Ovary (tissue), 7 donors: ENCODE measurements at regions not wholly inside any gene's neighbourhood (a gene's known extent, or its start where the extent isn't known, plus 50 kb on each side); places are given as distances from the start of the nearest gene placed in this dataset.

ENCODE experiments used
- DNase-seq, 5 donors: peaks; one replicate each; pipeline ENCODE4 v3.0.0-alpha.2; 2019 to 2020
- H3K27ac ChIP-seq, 2 donors: fragments of 200-600 bp; one replicate each; pipeline versions ENCODE4 v1.5.1 to v1.8.0; 2019 to 2022
- H3K27me3 ChIP-seq: fragments of 200-600 bp; one replicate; pipeline ENCODE4 v1.8.0; 2022
- H3K36me3 ChIP-seq: fragments of 200-600 bp; sonication (generic); one replicate; pipeline ENCODE4 v1.5.1; 2019
- H3K4me1 ChIP-seq: one replicate; pipeline ENCODE4 v1.8.1; 2013; ENCODE audit warnings: mild to moderate bottlenecking, moderate library complexity; ENCODE audit not compliant: insufficient read depth
- H3K4me3 ChIP-seq: fragments of 200-600 bp; sonication (generic); one replicate; pipeline ENCODE4 v1.5.1; 2017
- H3K9me3 ChIP-seq, 2 donors: fragments of 200-600 bp in 1 of 2; sonication (generic) in 1 of 2; one replicate each; pipeline versions ENCODE4 v1.5.1 to v1.8.1; 2013 to 2019; ENCODE audit warnings: mild to moderate bottlenecking in 1 of 2, moderate library complexity in 1 of 2
- EP300 ChIP-seq: sonication (generic); formaldehyde crosslinking; IDR thresholded peaks from one replicate; pipeline ENCODE4 v1.6.1; 2017; ENCODE audit warnings: antibody characterized with exemption
- POLR2A ChIP-seq: fragments of 450-650 bp; IDR thresholded peaks from one replicate; pipeline ENCODE4 v1.6.1; 2017; ENCODE audit warnings: antibody characterized with exemption, mild to moderate bottlenecking, moderate library complexity
- WGBS, 3 donors: extraction: QIAGEN DNeasy Blood & Tissue Kit in 1 of 3; methylation state at CpG; one replicate each; pipeline versions ENCODE4 v1.1.5 to v1.1.7; 2013 to 2017; 5-methylcytosine and 5-hydroxymethylcytosine counted together
- intact Hi-C, 4 donors: fragments of 100-400 bp; cut with DNase I; formaldehyde crosslinking; loops; one replicate each; pipeline versions ENCODE4 v1.11.0 to v1.15.1; 2022 to 2023
- TF ChIP-seq, protein P1 (sequence below), 3 donors: fragments of 450-650 bp in 2 of 3; fragments of 200-600 bp in 1 of 3; IDR thresholded peaks; one replicate each; pipeline versions ENCODE4 v1.5.1 to v1.8.0; 2016 to 2022; ENCODE audit warnings: antibody characterized with exemption in 3 of 3, mild to moderate bottlenecking in 1 of 3
- donor health status: DM: no; HTN: no; CAD: no; lungs with moderate emphysema.
- donor health status: DM: no; HTN: no; CAD: no.
- donor health status: Bipolar disorder and iron deficiency.
- donor health status: DM: no; HTN: no; CAD: no.
- donor health status: DM: yes; HTN: yes; CAD: no.

DNA sequence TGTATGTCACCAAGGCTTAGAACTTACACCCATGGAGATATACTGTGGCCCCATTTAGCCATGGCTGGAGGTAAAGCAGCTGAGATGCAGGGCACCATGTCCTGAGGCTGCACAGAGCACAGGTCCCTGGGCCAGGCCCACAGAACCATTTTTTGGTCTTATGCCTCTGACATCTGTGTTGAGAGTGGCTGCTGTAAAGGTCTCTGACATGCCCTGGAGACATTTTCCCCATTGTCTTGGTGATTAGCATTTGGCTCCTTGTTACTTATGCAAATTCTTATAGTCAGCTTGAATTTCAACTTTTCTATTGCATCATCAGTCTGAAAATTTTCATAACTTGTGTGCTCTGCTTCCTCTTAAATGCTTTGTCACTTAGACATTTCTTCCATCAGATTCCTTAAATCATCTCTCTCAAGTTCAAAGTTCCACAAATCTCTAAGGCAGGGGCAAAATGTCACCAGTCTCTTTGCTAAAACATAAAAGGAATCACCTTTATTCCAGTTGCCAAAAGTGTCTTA, 701.3 kb downstream of the EPHA3 start:
- DNase-seq, result no peak
- H3K4me3 ChIP-seq, result no peak overlapping the region
- no peak for TF ChIP-seq EP300
- no peak for TF ChIP-seq POLR2A
- H3K27ac ChIP-seq, result no peak overlapping the region
- intact Hi-C loops, result no loop called here
- no peaks in the 10 kb centered on the region for H3K9me3 ChIP-seq
- H3K36me3 ChIP-seq, result no peaks in the 10 kb centered on the region
- H3K4me1 ChIP-seq, result no peaks in the 10 kb centered on the region
- no peaks in the 10 kb centered on the region for H3K27me3 ChIP-seq

DNA sequence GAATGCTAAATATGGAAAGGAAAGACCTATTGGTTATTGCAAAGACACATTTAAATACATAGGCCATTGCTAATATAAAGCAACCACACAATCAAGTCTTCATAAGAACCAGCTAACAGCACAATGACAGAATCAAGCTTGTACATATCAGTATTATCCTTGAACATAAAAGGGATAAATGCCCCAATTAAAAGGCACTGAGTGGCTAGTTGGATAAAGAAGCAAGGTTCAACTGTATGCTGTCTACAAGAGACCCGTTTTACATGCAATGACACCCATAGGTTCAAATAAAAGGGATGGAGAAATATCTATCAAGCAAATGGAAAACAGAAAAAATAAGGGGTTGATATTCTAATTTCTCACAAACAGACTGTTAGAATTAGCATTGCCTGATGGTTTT, 706.1 kb downstream of the EPHA3 start:
- no peak for DNase-seq
- H3K9me3 ChIP-seq, result no peaks in the 10 kb centered on the region
- no peaks in the 10 kb centered on the region for H3K27me3 ChIP-seq
- TF ChIP-seq, protein P1, sequence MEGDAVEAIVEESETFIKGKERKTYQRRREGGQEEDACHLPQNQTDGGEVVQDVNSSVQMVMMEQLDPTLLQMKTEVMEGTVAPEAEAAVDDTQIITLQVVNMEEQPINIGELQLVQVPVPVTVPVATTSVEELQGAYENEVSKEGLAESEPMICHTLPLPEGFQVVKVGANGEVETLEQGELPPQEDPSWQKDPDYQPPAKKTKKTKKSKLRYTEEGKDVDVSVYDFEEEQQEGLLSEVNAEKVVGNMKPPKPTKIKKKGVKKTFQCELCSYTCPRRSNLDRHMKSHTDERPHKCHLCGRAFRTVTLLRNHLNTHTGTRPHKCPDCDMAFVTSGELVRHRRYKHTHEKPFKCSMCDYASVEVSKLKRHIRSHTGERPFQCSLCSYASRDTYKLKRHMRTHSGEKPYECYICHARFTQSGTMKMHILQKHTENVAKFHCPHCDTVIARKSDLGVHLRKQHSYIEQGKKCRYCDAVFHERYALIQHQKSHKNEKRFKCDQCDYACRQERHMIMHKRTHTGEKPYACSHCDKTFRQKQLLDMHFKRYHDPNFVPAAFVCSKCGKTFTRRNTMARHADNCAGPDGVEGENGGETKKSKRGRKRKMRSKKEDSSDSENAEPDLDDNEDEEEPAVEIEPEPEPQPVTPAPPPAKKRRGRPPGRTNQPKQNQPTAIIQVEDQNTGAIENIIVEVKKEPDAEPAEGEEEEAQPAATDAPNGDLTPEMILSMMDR (IDR thresholded peaks at IDR 0.05), result no peak
- TF ChIP-seq EP300 (no peak), POLR2A (no peak)
- intact Hi-C loops, result no loop called here
- no peak overlapping the region for H3K4me3 ChIP-seq
- WGBS, 3 donors, result 81 to 93% (median 84%) methylated on average over 1 of the region's 1 CpG
- no peaks in the 10 kb centered on the region for H3K4me1 ChIP-seq
- no peaks in the 10 kb centered on the region for H3K36me3 ChIP-seq
- H3K27ac ChIP-seq, result no peak overlapping the region

DNA sequence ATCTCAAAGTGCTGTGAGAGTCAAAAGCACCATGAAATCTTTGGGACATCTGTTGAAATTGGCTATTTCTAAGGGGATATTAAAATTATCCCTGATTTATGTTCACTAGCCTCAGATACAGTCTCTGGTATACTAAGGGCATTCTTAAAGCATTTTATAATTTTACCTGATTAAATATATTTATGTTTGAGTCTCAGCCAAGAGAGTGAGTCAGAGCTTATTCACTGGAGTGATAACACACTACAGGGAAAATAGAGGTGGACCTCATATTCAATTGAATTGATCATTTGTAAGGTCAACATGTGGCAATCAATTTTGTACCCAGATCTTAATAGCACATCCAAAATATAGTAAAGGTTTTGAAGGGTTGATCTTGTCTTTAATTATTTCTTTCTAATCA, 733.6 kb downstream of the EPHA3 start:
- no peak for DNase-seq
- TF ChIP-seq, protein P1 (IDR thresholded peaks at IDR 0.05), result no peak
- no peak for TF ChIP-seq EP300
- TF ChIP-seq POLR2A, result no peak
- Histone ChIP-seq H3K27me3 (no peaks in the 10 kb centered on the region), H3K4me1 (no peaks in the 10 kb centered on the region), H3K4me3 (no peak overlapping the region), H3K36me3 (no peaks in the 10 kb centered on the region), H3K9me3 (no peaks in the 10 kb centered on the region), H3K27ac (no peak overlapping the region)
- intact Hi-C loops, result no loop called here

DNA sequence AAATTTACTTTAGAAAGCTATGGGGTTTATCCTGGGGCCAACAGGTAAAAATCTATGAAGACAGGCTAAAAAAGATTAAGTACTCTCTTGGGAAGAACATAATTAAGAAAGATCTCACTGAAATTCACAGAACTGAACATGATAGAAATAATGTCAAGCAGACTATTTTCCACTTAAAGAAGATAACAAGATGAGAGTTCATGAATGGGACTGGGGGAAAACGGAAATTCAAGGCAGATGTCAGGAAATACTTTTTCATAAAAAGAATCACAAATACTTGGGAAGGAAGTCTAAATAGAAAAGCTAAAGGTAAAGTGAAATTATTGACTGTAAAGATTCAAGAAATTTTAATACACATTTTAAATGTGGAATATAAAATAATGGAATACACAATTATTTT, 737.6 kb downstream of the EPHA3 start:
- DNase-seq, result no peak
- Histone ChIP-seq H3K4me3 (no peak overlapping the region), H3K36me3 (no peaks in the 10 kb centered on the region), H3K27me3 (no peaks in the 10 kb centered on the region), H3K27ac (no peak overlapping the region), H3K4me1 (no peaks in the 10 kb centered on the region), H3K9me3 (no peaks in the 10 kb centered on the region)
- intact Hi-C loops, result no loop called here
- TF ChIP-seq, protein P1 (IDR thresholded peaks at IDR 0.05), result no peak
- TF ChIP-seq EP300 (no peak), POLR2A (no peak)
- 78 to 83% (median 81%) methylated on average over 1 of the region's 1 CpG for WGBS, 3 donors

DNA sequence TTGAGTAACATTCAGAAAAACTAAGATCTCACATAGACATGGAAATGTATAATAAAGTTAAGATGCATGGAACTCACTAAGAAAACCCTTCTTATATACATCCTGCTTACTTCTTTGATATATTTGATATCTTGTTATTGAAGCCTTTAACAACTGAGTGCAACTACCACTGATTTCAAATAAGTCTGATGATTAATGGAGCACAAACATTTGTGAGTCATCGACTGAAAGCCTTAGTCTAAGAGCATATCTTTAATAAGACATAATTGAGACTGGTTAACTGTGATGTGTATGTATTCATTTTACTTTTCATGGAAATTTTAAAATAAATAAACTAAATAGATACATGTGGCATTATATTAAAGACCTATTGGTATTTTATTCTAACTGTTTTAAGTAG, 740.5 kb downstream of the EPHA3 start:
- intact Hi-C loops, result no loop called here
- H3K4me3 ChIP-seq, result no peak overlapping the region
- no peak overlapping the region for H3K27ac ChIP-seq
- TF ChIP-seq, protein P1 (IDR thresholded peaks at IDR 0.05), result no peak
- TF ChIP-seq POLR2A (no peak), EP300 (no peak)
- no peaks in the 10 kb centered on the region for H3K36me3 ChIP-seq
- DNase-seq, result no peak
- 77 to 87% (median 87%) methylated on average over 1 of the region's 1 CpG for WGBS, 3 donors
- no peaks in the 10 kb centered on the region for H3K9me3 ChIP-seq
- H3K27me3 ChIP-seq, result no peaks in the 10 kb centered on the region
- no peaks in the 10 kb centered on the region for H3K4me1 ChIP-seq
